Stimulated activated CD4-positive, alpha-beta T cell treated with anti-CD3 and anti-CD28 coated beads, TNF-alpha, amount 100 ng/mL, for 24 hours (primary cell): ENCODE measurements at regions not wholly inside any gene's neighbourhood (a gene's known extent, or its start where the extent isn't known, plus 50 kb on each side); places are given as distances from the start of the nearest gene placed in this dataset.

Experiments
- DNase-seq, 3 experiments: peaks; one replicate each; pipeline ENCODE4 v3.0.0-alpha.2; 2020; ENCODE audit warnings: low read depth in 3 of 3

GRCh38 chr5:4116834-4117233 lies 521.2 kb downstream of the IRX1 start:
- no peak for DNase-seq

DNA sequence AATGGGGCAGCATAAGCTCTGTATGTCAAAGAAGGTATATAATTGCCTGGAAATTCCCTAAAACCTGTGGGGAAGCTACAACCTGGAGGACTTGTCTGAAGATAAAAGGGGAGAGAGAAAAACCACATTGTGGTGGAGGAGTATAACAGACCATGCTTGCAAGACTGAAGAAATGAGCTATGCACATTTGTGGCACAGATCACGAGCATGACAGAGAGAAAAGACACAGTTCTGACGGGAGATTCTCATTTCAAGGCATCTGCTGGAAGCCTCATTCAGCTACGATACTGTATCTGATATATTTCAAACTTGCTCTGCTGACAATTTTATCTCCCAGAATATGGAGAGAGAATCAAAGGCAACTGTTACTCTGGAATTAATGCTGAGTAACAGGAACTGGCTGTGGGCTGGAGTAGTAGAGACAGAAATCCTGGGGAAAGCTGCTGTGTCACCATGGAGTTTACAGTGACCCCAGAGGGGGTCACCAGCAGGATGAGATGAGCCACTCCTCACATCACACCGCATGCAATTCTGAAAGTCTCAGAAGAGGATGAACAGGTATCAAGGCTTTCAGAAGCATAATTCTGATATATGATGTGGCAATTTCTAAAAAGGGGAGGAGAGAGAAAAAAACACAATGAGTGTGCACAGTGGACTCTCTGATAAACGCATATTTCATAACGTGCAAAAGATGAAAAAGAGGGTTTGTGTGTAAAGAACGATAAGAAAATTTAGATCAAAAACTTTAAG lies 528.8 kb downstream of the IRX1 start:
- DNase-seq: no peak

DNA sequence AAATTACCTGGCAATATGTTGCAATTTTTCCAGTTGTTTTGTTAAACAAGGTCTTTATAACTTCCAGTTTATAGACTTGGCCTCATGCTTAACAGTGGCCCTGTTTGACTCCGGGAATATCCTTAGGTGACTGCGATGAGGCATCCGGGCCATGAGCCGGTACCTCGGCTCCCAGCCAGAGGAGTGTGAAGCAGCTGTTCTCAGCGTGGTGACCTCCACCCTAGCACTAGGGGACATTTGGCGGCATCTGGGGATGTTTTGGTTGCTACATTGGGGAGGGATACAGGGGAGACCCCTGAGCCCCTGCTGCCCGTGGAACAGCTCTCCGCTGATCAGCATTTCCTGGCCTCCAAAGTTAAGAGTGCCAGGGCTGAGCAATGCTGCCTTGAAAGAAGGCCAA lies 533.4 kb downstream of the IRX1 start:
- no peak for DNase-seq

GRCh38 chr5:4129523-4129922 lies 533.9 kb downstream of the IRX1 start:
- no peak for DNase-seq

DNA sequence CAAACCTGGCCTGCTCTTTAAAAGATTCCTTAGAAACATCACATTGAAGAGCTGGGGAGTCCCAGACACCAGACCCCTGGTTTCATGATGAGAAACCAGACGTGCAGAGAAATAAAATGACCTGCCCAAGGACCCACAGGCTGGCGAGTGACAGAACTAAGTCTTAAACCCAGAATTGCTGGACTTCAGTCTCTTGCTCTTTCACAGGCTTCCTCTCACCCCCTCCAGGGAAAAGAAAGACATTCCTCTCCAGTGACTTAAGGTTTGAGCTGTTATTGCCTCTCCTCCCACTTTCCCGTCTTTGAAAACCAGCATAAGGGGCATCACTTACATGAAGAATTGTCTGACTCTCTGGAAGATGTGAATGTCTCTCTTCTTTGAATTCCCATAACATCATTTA lies 535.2 kb downstream of the IRX1 start:
- no peak for DNase-seq

- DNase-seq: no peak
These were observed 542.1 kb downstream of the IRX1 start for GRCh38 chr5:4137781-4138180.

DNA sequence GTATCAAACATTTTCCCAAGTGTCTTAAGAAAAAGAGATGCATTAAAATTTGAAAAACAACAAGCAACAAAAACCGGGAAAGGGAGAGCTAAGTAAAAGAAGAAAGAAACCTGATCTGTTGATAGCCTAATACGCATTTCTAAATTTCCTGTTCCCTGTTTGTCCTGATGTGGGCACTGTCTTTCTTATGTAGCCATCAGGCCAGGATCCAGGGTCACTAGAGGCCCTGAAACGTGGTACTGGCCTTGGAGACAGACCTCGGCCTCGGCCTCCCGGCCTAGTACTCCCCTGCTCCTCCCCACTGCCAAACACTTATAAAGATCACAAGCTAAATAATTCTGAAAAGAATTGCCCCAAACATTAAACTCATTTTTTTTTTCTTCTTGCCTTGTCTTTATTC lies 547.2 kb downstream of the IRX1 start:
- no peak for DNase-seq

GRCh38 chr5:4144411-4145007 lies 548.9 kb downstream of the IRX1 start:
- no peak for DNase-seq

GRCh38 chr5:4145511-4145910 lies 549.9 kb downstream of the IRX1 start:
- DNase-seq: no peak

- DNase-seq: no peak
These were observed 552.4 kb downstream of the IRX1 start for GRCh38 chr5:4148009-4148408.

DNA sequence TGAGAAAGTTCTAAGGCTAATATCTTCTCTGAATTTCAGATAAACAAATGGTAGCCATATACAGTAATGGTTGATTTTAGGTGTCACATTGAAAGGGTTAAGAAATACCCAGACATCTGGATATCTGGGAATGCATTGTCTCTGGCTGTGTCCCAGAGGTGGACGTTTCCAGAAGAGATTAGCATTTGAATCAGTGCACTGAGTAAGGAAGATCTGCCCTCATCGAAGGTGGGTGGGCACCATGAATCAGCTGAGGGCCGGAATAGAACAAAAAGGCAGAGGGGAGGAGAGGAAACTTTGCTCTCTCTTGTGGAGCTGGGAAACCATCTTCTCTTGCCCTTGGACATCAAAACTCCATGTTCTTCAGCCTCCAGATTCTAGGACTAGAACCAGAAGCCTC lies 554.4 kb downstream of the IRX1 start:
- no peak for DNase-seq

GRCh38 chr5:4156153-4156552 lies 560.5 kb downstream of the IRX1 start:
- DNase-seq: no peak

GRCh38 chr5:4156889-4157288 lies 561.3 kb downstream of the IRX1 start:
- DNase-seq: no peak

GRCh38 chr5:4158750-4159447 lies 563.3 kb downstream of the IRX1 start:
- DNase-seq: no peak

DNA sequence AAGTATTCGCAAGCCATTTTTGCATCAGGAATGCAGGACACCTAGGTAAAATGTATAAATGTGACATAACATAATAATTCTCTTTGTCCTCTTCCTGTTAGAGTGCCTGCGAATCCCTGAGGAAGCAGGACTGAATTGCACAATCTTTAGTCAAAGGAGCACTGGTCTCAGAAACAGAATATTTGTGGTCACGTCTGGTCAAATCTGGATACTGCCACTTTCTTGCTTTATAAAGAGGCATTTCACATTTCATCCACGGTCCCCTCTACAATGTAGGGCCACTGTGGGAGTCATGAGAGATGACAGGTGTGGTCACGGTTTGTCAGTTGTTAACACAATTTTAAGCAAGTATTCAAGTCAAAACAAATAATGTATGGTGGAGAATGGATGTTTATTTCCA lies 564.0 kb downstream of the IRX1 start:
- no peak for DNase-seq

GRCh38 chr5:4164167-4164566 lies 568.5 kb downstream of the IRX1 start:
- DNase-seq: no peak

DNA sequence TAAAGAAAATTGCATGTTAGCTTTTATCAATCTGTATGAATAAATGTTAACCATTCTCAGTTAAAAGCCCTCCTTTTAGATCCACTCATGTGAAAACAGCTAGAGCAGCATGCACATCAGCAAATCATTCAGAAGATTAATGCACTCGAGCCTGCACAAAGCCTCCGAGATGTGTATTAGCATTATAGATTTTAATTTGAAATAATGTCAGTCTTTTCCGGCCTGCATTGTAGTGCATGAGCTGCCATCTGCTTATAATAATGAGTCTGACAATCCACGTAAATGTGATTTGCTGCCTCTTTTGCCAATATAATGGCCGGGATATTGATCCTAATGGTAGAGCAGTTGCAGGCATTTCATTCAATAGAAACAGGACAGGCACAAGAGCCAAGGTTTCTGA lies 585.1 kb downstream of the IRX1 start:
- no peak for DNase-seq

DNA sequence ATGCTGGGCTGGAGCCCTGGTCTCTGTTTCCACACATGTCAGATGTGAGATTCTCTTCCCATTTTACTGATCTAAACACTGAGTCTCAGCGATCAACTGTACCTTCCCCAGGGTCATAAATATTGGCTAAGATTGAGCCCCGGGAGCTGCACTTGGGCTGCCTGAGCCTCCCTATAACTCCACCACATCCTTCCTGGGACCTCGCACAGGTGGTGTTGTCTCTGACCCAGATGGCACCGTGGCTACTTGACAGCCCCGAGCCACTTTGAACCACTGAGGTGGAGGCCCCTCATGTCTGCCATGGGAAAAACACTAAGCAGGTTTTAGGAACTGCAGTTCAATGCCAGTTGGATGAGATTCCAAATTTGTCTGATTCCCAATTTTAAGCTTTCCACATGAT lies 586.5 kb downstream of the IRX1 start:
- no peak for DNase-seq

GRCh38 chr5:4185127-4185526 lies 589.5 kb downstream of the IRX1 start:
- no peak for DNase-seq

DNA sequence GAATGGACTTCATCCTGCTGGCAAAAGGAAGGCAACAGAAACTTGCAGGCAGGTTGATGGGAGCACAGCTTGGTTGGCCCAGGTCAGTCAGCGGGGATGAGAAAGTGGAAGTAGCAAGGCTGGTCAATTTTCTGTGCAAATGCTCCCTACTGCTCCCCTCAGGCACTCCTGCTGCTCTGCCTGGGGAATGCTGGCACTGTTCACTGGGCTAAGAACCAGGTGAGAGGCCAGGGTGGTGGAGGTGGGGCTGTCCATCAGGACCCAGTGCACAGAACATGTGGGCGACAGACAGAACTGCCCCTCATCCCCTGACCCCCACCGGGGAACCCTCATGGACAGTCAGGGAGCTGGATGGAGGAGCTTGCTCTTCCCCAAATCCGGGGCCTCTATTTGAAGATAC lies 593.1 kb downstream of the IRX1 start:
- no peak for DNase-seq

GRCh38 chr5:4189317-4189716 lies 593.7 kb downstream of the IRX1 start:
- no peak for DNase-seq

DNA sequence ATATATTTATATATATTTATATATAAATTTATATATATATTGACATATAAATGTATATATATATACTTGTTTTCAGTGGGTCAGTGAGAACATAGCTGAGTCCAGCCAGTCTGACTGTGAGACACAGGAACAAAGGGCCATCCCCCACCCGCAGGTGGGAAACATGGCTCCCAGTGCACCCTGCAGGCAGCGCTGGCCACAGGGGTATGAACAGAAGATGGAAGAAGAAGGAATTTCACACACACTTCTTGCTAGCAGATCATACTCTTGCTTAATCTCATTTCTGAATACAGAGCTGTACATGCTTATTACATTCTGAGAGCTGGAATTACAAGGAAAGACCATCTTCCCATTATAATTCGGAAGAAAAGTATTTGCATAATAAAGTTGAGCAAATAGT lies 595.4 kb downstream of the IRX1 start:
- no peak for DNase-seq

- no peak for DNase-seq
These were observed 596.1 kb downstream of the IRX1 start for GRCh38 chr5:4191703-4192102.
